HG03196 (cell line): ENCODE measurements at regions not wholly inside any gene's neighbourhood (a gene's known extent, or its start where the extent isn't known, plus 50 kb on each side); places are given as distances from the start of the nearest gene placed in this dataset.
"Not testable (repeated sequence)": the region's sequence is repeated elsewhere in the genome, so short reads cannot be mapped to it uniquely, and the experiment has no call there.

Source experiments
- ATAC-seq: cut with Tn5 transposase; IDR thresholded peaks from one replicate; pipeline ENCODE4 v1.9.1; 2021; ENCODE audit not compliant: unreplicated experiment

GRCh38 chr1:148210624-148211023 is 58.5 kb upstream of the NBPF11 start:
- ATAC-seq, result not testable (repeated sequence)

GRCh38 chr1:148210166-148210565 is 58.1 kb upstream of the NBPF11 start:
- ATAC-seq, result not testable (repeated sequence)

- ATAC-seq, result not testable (repeated sequence)
Measured at GRCh38 chr1:148202013-148202412, 49.9 kb upstream of the NBPF11 start.
